H1 (cell line): ENCODE measurements at regions not wholly inside any gene's neighbourhood (a gene's known extent, or its start where the extent isn't known, plus 50 kb on each side); places are given as distances from the start of the nearest gene placed in this dataset.

ENCODE experiments used
- CTCF ChIA-PET: fragments of 300-600 bp; sonication (Branson Sonifier 250); formaldehyde crosslinking; loops from one replicate; lab custom pipeline; 2021; ENCODE audit not compliant: partially characterized antibody; lab: Charles Lee
- POLR2A ChIA-PET: fragments of 300-600 bp; sonication (Branson Sonifier 250); formaldehyde crosslinking; loops from one replicate; lab custom pipeline; 2021; ENCODE audit warnings: inconsistent platforms; ENCODE audit not compliant: partially characterized antibody; lab: Charles Lee
- DNase-seq, 2 experiments: peaks; one replicate each; pipeline versions ENCODE4 v3.0.0 to v3.0.0-alpha.2; 2010 to 2022; ENCODE audit warnings: low spot score in 2 of 2, low read depth in 1 of 2, mixed read lengths in 1 of 2
- FAIRE-seq: peaks from 2 replicates; lab custom pipeline; 2011; peaks lifted over from hg19 to GRCh38; lab: Jason Lieb, UNC
- H2AFZ ChIP-seq: 2 replicates; pipeline ENCODE4 v1.8.1; 2012; ENCODE audit warnings: low read length, inconsistent platforms
- H2AK5ac ChIP-seq: 2 replicates; pipeline ENCODE4 v1.6.1; 2013; ENCODE audit warnings: low read depth, low read length
- H2BK120ac ChIP-seq: replicated peaks from 2 replicates; pipeline ENCODE3; 2013; ENCODE audit warnings: low read depth, low read length, inconsistent platforms
- H2BK12ac ChIP-seq: 2 replicates; pipeline ENCODE4 v1.6.1; 2013; ENCODE audit warnings: low read depth, low read length
- H2BK15ac ChIP-seq: 2 replicates; pipeline ENCODE4 v1.6.1; 2013; ENCODE audit warnings: low read length
- H2BK20ac ChIP-seq: 2 replicates; pipeline ENCODE4 v1.6.1; 2013; ENCODE audit warnings: low read length
- H2BK5ac ChIP-seq: 2 replicates; pipeline ENCODE4 v1.6.1; 2013; ENCODE audit warnings: low read depth, low read length
- H3K14ac ChIP-seq: 2 replicates; pipeline ENCODE4 v1.6.1; 2013; ENCODE audit warnings: inconsistent platforms; ENCODE audit not compliant: insufficient read length
- H3K18ac ChIP-seq: 2 replicates; pipeline ENCODE4 v1.6.1; 2013; ENCODE audit warnings: low read length; ENCODE audit errors: extremely low read depth
- H3K23ac ChIP-seq: 2 replicates; pipeline ENCODE4 v1.6.1; 2013; ENCODE audit warnings: inconsistent platforms; ENCODE audit not compliant: insufficient read length
- H3K23me2 ChIP-seq: 2 replicates; pipeline ENCODE4 v1.6.1; 2013; ENCODE audit warnings: low read depth, low read length
- H3K27ac ChIP-seq: 2 replicates; pipeline ENCODE4 v1.6.1; 2011; ENCODE audit warnings: low read depth, low read length, inconsistent platforms
- H3K27me3 ChIP-seq, 4 experiments: replicated peaks in 1 of 4; 1 replicate in 1 of 4; 2 replicates in 3 of 4; pipeline versions ENCODE4 v1.6.1 to v1.8.1; 2011 to 2013; ENCODE audit warnings: low read length in 3 of 4, mild to moderate bottlenecking in 3 of 4, inconsistent platforms in 2 of 4, mixed read lengths in 2 of 4, moderate library complexity in 1 of 4; ENCODE audit not compliant: control insufficient read depth in 3 of 4, insufficient read depth in 3 of 4; ENCODE audit errors: extremely low read depth in 1 of 4
- H3K36me3 ChIP-seq, 4 experiments: 2 replicates each; pipeline versions ENCODE4 v1.6.1 to v1.8.1; 2011 to 2013; ENCODE audit warnings: mild to moderate bottlenecking in 4 of 4, low read length in 3 of 4, moderate library complexity in 2 of 4, control low read depth in 1 of 4, inconsistent platforms in 1 of 4; ENCODE audit not compliant: insufficient read depth in 4 of 4, control insufficient read depth in 2 of 4
- H3K4ac ChIP-seq: replicated peaks from 2 replicates; pipeline ENCODE3; 2013; ENCODE audit warnings: low read length, low read depth, mixed read lengths, inconsistent platforms; ENCODE audit not compliant: insufficient read length
- H3K4me1 ChIP-seq, 4 experiments: replicated peaks in 1 of 4; 1 replicate in 1 of 4; 2 replicates in 3 of 4; pipeline versions ENCODE4 v1.6.1 to v1.8.1; 2011 to 2013; ENCODE audit warnings: low read length in 3 of 4, inconsistent platforms in 2 of 4, mixed read lengths in 1 of 4; ENCODE audit not compliant: insufficient read depth in 4 of 4, control insufficient read depth in 3 of 4
- H3K4me2 ChIP-seq, 2 experiments: 2 replicates each; pipeline versions ENCODE4 v1.6.1 to v1.8.1; 2011 to 2013; ENCODE audit warnings: low read depth in 2 of 2, low read length in 2 of 2, control low read depth in 1 of 2, inconsistent platforms in 1 of 2, mild to moderate bottlenecking in 1 of 2; ENCODE audit not compliant: insufficient read depth in 1 of 2
- H3K4me3 ChIP-seq, 4 experiments: fragments of 200-600, 300-600 bp in 1 of 4; sonication (generic), shearing (Covaris generic), sonication (Bioruptor Twin) in 1 of 4; 2 replicates each; pipeline versions ENCODE4 v1.5.1 to v1.8.1; 2011 to 2016; ENCODE audit warnings: low read length in 4 of 4, low read depth in 3 of 4, control low read depth in 2 of 4, inconsistent platforms in 2 of 4, mild to moderate bottlenecking in 2 of 4, mixed read lengths in 1 of 4, moderate library complexity in 1 of 4; ENCODE audit not compliant: insufficient read depth in 2 of 4; ENCODE audit errors: extremely low read depth in 1 of 4
- H3K56ac ChIP-seq: replicated peaks from 2 replicates; pipeline ENCODE3; 2013; ENCODE audit warnings: low read depth, mild to moderate bottlenecking, mixed read lengths, low read length, inconsistent platforms; ENCODE audit not compliant: insufficient read length
- H3K79me1 ChIP-seq: 2 replicates; pipeline ENCODE4 v1.6.1; 2013; ENCODE audit warnings: low read depth, low read length, control low read depth
- H3K79me2 ChIP-seq, 2 experiments: 2 replicates each; pipeline versions ENCODE4 v1.6.1 to v1.8.1; 2012 to 2013; ENCODE audit warnings: low read length in 2 of 2, mild to moderate bottlenecking in 2 of 2, inconsistent platforms in 1 of 2; ENCODE audit not compliant: insufficient read depth in 2 of 2, control insufficient read depth in 1 of 2
- H3K9ac ChIP-seq, 4 experiments: replicated peaks in 1 of 4; 1 replicate in 1 of 4; 2 replicates in 3 of 4; pipeline versions ENCODE4 v1.6.1 to v1.8.1; 2011 to 2013; ENCODE audit warnings: low read depth in 3 of 4, low read length in 3 of 4, control low read depth in 2 of 4, mild to moderate bottlenecking in 2 of 4, moderate library complexity in 2 of 4, inconsistent platforms in 1 of 4; ENCODE audit errors: extremely low read depth in 1 of 4
- H3K9me3 ChIP-seq, 2 experiments: 2 replicates each; pipeline versions ENCODE4 v1.6.1 to v1.8.1; 2012 to 2013; ENCODE audit warnings: mild to moderate bottlenecking in 2 of 2, moderate library complexity in 2 of 2, control low read depth in 1 of 2, inconsistent platforms in 1 of 2, low read depth in 1 of 2, low read length in 1 of 2, mixed read lengths in 1 of 2; ENCODE audit not compliant: insufficient read depth in 2 of 2
- H4K20me1 ChIP-seq, 2 experiments: replicated peaks in 1 of 2; 2 replicates each; pipeline versions ENCODE3 to v1.8.1; 2011 to 2013; ENCODE audit warnings: inconsistent platforms in 2 of 2, low read length in 2 of 2, mild to moderate bottlenecking in 1 of 2; ENCODE audit not compliant: insufficient read depth in 2 of 2, control insufficient read depth in 1 of 2
- H4K5ac ChIP-seq: 2 replicates; pipeline ENCODE4 v1.6.1; 2013; ENCODE audit warnings: low read length, low read depth, mixed read lengths, inconsistent platforms; ENCODE audit not compliant: insufficient read length
- H4K8ac ChIP-seq: 2 replicates; pipeline ENCODE4 v1.8.0; 2013; ENCODE audit warnings: mild to moderate bottlenecking, moderate library complexity, low read length, inconsistent platforms; ENCODE audit not compliant: insufficient read depth; ENCODE audit errors: extremely low read depth
- H4K91ac ChIP-seq: replicated peaks from 2 replicates; pipeline ENCODE3; 2013; ENCODE audit warnings: low read length, mixed read lengths, inconsistent platforms; ENCODE audit not compliant: insufficient read length
- ASH2L ChIP-seq: fragments of 200-600, 300-600 bp; sonication (generic); IDR thresholded peaks from one replicate; pipeline ENCODE4 v1.7.1; 2017; ENCODE audit warnings: low read length
- CREB1 ChIP-seq: IDR thresholded peaks from 2 replicates; pipeline ENCODE4 v1.6.1; 2012; ENCODE audit warnings: inconsistent platforms
- KDM4A ChIP-seq: IDR thresholded peaks from one replicate; pipeline ENCODE4 v1.7.1; 2012; ENCODE audit warnings: low read depth, mild to moderate bottlenecking, moderate library complexity, low read length, inconsistent platforms; ENCODE audit not compliant: severe bottlenecking
- SIN3A ChIP-seq, 2 experiments: IDR thresholded peaks in 1 of 2; conservative IDR thresholded peaks in 1 of 2; 2 replicates each; pipeline ENCODE4 v1.6.1; 2011 to 2012; ENCODE audit warnings: low read length in 2 of 2, improper control_type of control experiment in 1 of 2, low read depth in 1 of 2, mild to moderate bottlenecking in 1 of 2
- TAF1 ChIP-seq: IDR thresholded peaks from 2 replicates; pipeline ENCODE4 v1.6.1; 2011; ENCODE audit warnings: mild to moderate bottlenecking, low read depth, low read length
- TCF12 ChIP-seq: IDR thresholded peaks from 2 replicates; pipeline ENCODE4 v1.6.1; 2011; ENCODE audit warnings: low read depth, mild to moderate bottlenecking, low read length
- USF2 ChIP-seq: IDR thresholded peaks from 2 replicates; pipeline ENCODE4 v1.6.1; 2011; ENCODE audit warnings: low read length, improper control_type of control experiment
- ZNF274 ChIP-seq: IDR thresholded peaks from 2 replicates; pipeline ENCODE4 v1.7.0; 2012; ENCODE audit warnings: low read length, borderline replicate concordance; ENCODE audit errors: extremely low read depth
- WGBS, 2 experiments: shearing (Covaris generic) in 1 of 2; methylation state at CpG; one replicate each; pipeline versions ENCODE4 v1.1.6 to v1.1.7; 2013 to 2015; ENCODE audit warnings: low lambda C conversion rate in 2 of 2, mixed read lengths in 2 of 2, inconsistent platforms in 1 of 2, low coverage in 1 of 2, missing lambda C conversion rate in 1 of 2; ENCODE audit not compliant: insufficient replicate concordance in 2 of 2, insufficient coverage in 1 of 2, insufficient read length in 1 of 2; ENCODE audit errors: extremely low coverage in 1 of 2, missing lambda C conversion rate in 1 of 2; 5-methylcytosine and 5-hydroxymethylcytosine counted together

GRCh38 chr1:30478283-30478682 lies 245.1 kb downstream of the MATN1 start:
- no peak overlapping the region for H4K91ac ChIP-seq
- no peak overlapping the region for H4K8ac ChIP-seq
- TF ChIP-seq TAF1, result no peak
- TF ChIP-seq SIN3A (conservative IDR thresholded peaks at IDR 0.05 in 1 of 2, IDR thresholded peaks at IDR 0.05 in 1 of 2; ENCODE audit: low read depth in 1 of 2, low read length in 2 of 2), result no peak
- no peak for TF ChIP-seq USF2
- no peak for TF ChIP-seq ASH2L
- TF ChIP-seq CREB1, result no peak
- TF ChIP-seq TCF12, result no peak
- no peak for TF ChIP-seq KDM4A
- TF ChIP-seq ZNF274, result no peak
- H3K4me2 ChIP-seq, result no peak overlapping the region
- no peak overlapping the region for H3K4ac ChIP-seq
- H3K27me3 ChIP-seq, result no peaks in the 10 kb centered on the region
- no peaks in the 10 kb centered on the region for H4K20me1 ChIP-seq
- no peaks in the 10 kb centered on the region for H3K79me2 ChIP-seq
- H3K23ac ChIP-seq, result no peak overlapping the region
- no peaks in the 10 kb centered on the region for H3K79me1 ChIP-seq
- POLR2A ChIA-PET, result no interaction called here
- H3K9ac ChIP-seq, result no peak overlapping the region
- H4K5ac ChIP-seq, result no peak overlapping the region
- no peak overlapping the region for H3K14ac ChIP-seq
- 90% methylated on average over 6 of the region's 6 CpGs; no CpG with 5 or more reads in 1 of the 2 experiments for WGBS, 2 experiments
- H2AK5ac ChIP-seq, result no peak overlapping the region
- peaks cover 27 to 31% of the 10 kb centered on the region in 2 experiments for H3K9me3 ChIP-seq
- no peak overlapping the region for H2BK15ac ChIP-seq
- H2BK20ac ChIP-seq, result no peak overlapping the region
- H3K23me2 ChIP-seq, result peaks cover 2% of the 10 kb centered on the region; the same call in 1 of the 2 replicates
- H2BK12ac ChIP-seq, result no peak overlapping the region
- no peak overlapping the region for H2BK120ac ChIP-seq
- H3K4me1 ChIP-seq, result no peaks in the 10 kb centered on the region; a peak in 1 of 7 replicates
- H3K27ac ChIP-seq, result no peak overlapping the region
- no peak for FAIRE-seq
- no peak overlapping the region for H2AFZ ChIP-seq
- CTCF ChIA-PET, result interaction anchor here (1.3 kb wide), 1 partner anchor 9 kb away, joined by 3 read pairs; no protein-coding TSS in a partner anchor
- H3K36me3 ChIP-seq, result no peaks in the 10 kb centered on the region
- no peak for DNase-seq
- H2BK5ac ChIP-seq, result no peak overlapping the region
- no peak overlapping the region for H3K56ac ChIP-seq
- no peak overlapping the region for H3K4me3 ChIP-seq
- no peak overlapping the region for H3K18ac ChIP-seq
